ENCODE measurements at regions not wholly inside any gene's neighbourhood (a gene's known extent, or its start where the extent isn't known, plus 50 kb on each side); places are given as distances from the start of the nearest gene placed in this dataset.

GRCh38 chr20:55696520-55696919 lies 308.8 kb downstream of the CBLN4 start:
- Histone ChIP-seq H3K4me3 (no peak overlapping the region), H3K27me3 (replicated peaks in 1 of 2; ENCODE audit: control insufficient read depth in 2 of 2, insufficient read depth in 2 of 2, low read length in 1 of 2) (no peaks in the 10 kb centered on the region), H3K27ac (ENCODE audit: control insufficient read depth, insufficient read depth) (no peak overlapping the region), H3K9ac (ENCODE audit: control insufficient read depth, insufficient read depth, low read length) (no peak overlapping the region), H3K36me3 (ENCODE audit: control insufficient read depth in 2 of 2, insufficient read depth in 2 of 2, low read length in 1 of 2) (no peaks in the 10 kb centered on the region), H3K4me1 (ENCODE audit: control insufficient read depth, insufficient read depth, low read length) (no peaks in the 10 kb centered on the region), H3K79me2 (ENCODE audit: control insufficient read depth, insufficient read depth, low read length) (no peaks in the 10 kb centered on the region), H3K4me2 (ENCODE audit: control insufficient read depth, insufficient read depth) (no peak overlapping the region), H2AFZ (ENCODE audit: control insufficient read depth, low read depth, low read length) (no peak overlapping the region), H3K9me3 (replicated peaks; ENCODE audit: control insufficient read depth, insufficient read depth, low read length) (no peaks in the 10 kb centered on the region), H4K20me1 (ENCODE audit: control insufficient read depth, insufficient read depth) (no peaks in the 10 kb centered on the region)
- ChIA-PET RAD21 (ENCODE audit: unreplicated experiment) (no interaction called here), CTCF (no interaction called here), SMC1A (ENCODE audit: uncharacterized antibody, unreplicated experiment) (no interaction called here), POLR2A (no interaction called here)
- no TSS peak for BruUV-seq (replicated peaks)
- intact Hi-C loops (cut with micrococcal nuclease; ENCODE audit: unreplicated experiment) (no loop called here), in situ Hi-C loops (cut with MboI) (no loop called here)
- ATAC-seq, result no peak
- no peak for DNase-seq (ENCODE audit: low read depth, low spot score)
- no peak for FAIRE-seq
- TF ChIP-seq BRCA1 (IDR thresholded peaks at IDR 0.05; ENCODE audit: low read depth, low read length), result no peak
- no peak for TF ChIP-seq ETV6 (conservative IDR thresholded peaks at IDR 0.05 in 1 of 2, IDR thresholded peaks at IDR 0.05 in 1 of 2; ENCODE audit: borderline replicate concordance in 1 of 2, low read depth in 1 of 2)
- no peak for TF ChIP-seq SRF (IDR thresholded peaks at IDR 0.05; ENCODE audit: low read depth in 2 of 2, low read length in 2 of 2)
- no peak for TF ChIP-seq MEF2B (IDR thresholded peaks at IDR 0.05; ENCODE audit: partially characterized antibody, poor library complexity, severe bottlenecking)
- TF ChIP-seq ZBTB4 (CRISPR knock-in tag; IDR thresholded peaks at IDR 0.05), result no peak
- no peak for TF ChIP-seq EZH2 (IDR thresholded peaks at IDR 0.05; ENCODE audit: borderline replicate concordance, control insufficient read depth, low read depth, low read length)
- TF ChIP-seq E2F4 (IDR thresholded peaks at IDR 0.05; ENCODE audit: low read depth, low read length), result no peak
- TF ChIP-seq CREM (IDR thresholded peaks at IDR 0.05; ENCODE audit: low read depth), result no peak
- TF ChIP-seq RELB (IDR thresholded peaks at IDR 0.05; ENCODE audit: low read depth), result no peak
- no peak for TF ChIP-seq ZNF622 (IDR thresholded peaks at IDR 0.05)
- no peak for TF ChIP-seq POLR2AphosphoS2 (IDR thresholded peaks at IDR 0.05; ENCODE audit: low read depth, low read length)
- whole genome bisulfite sequencing (ENCODE audit: insufficient coverage, insufficient replicate concordance, low lambda C conversion rate, missing lambda C conversion rate), result 0% methylated on average over 1 of the region's 1 CpG

All from GM12878 (cell line).